DOHH2 (cell line): ENCODE measurements at regions not wholly inside any gene's neighbourhood (a gene's known extent, or its start where the extent isn't known, plus 50 kb on each side); places are given as distances from the start of the nearest gene placed in this dataset.

Source experiments
- H3F3A ChIP-seq: fragments of 200-600 bp; sonication (generic), shearing (Covaris generic); 2 replicates; pipeline ENCODE4 v1.6.0; 2016; ENCODE audit warnings: antibody characterized with exemption, mild to moderate bottlenecking; ENCODE audit not compliant: control insufficient read depth, insufficient read depth
- H3K27ac ChIP-seq: fragments of 200-600 bp; sonication (generic); 2 replicates; pipeline ENCODE4 v1.5.1; 2014; ENCODE audit warnings: low read depth, mild to moderate bottlenecking, low read length, moderate library complexity
- H3K27me3 ChIP-seq: fragments of 200-600 bp; sonication (generic); 2 replicates; pipeline ENCODE4 v1.6.1; 2014; ENCODE audit warnings: mild to moderate bottlenecking, low read length, mixed read lengths; ENCODE audit not compliant: control insufficient read depth
- H3K36me3 ChIP-seq: fragments of 200-600 bp; sonication (generic); 2 replicates; pipeline ENCODE4 v1.6.1; 2014; ENCODE audit warnings: mild to moderate bottlenecking, low read length, moderate library complexity, mixed read lengths; ENCODE audit not compliant: control insufficient read depth
- H3K4me1 ChIP-seq: fragments of 200-600 bp; sonication (generic); 2 replicates; pipeline ENCODE4 v1.6.1; 2014; ENCODE audit warnings: mild to moderate bottlenecking, low read length, mixed read lengths; ENCODE audit not compliant: control insufficient read depth
- H3K4me2 ChIP-seq: fragments of 200-600 bp; sonication (generic); 2 replicates; pipeline ENCODE4 v1.6.0; 2014; ENCODE audit warnings: mild to moderate bottlenecking, low read length, moderate library complexity
- H3K4me3 ChIP-seq: fragments of 200-600 bp; sonication (generic); 2 replicates; pipeline ENCODE4 v1.5.1; 2014; ENCODE audit warnings: mild to moderate bottlenecking, low read length, mixed read lengths
- H3K79me2 ChIP-seq: fragments of 200-600 bp; sonication (generic); 2 replicates; pipeline ENCODE4 v1.6.1; 2014; ENCODE audit warnings: mild to moderate bottlenecking, low read length, mixed read lengths; ENCODE audit not compliant: control insufficient read depth
- H3K9me2 ChIP-seq: fragments of 200-600 bp; sonication (generic); replicated peaks from 2 replicates; pipeline ENCODE4 v1.6.1; 2014; ENCODE audit warnings: mild to moderate bottlenecking, low read length, mixed read lengths; ENCODE audit not compliant: control insufficient read depth
- H3K9me3 ChIP-seq: fragments of 200-600 bp; sonication (generic); 2 replicates; pipeline ENCODE4 v1.6.1; 2014; ENCODE audit warnings: antibody characterized with exemption, low read length, mixed read lengths; ENCODE audit not compliant: control insufficient read depth, insufficient read depth
- H4K20me1 ChIP-seq: fragments of 200-600 bp; sonication (generic); 2 replicates; pipeline ENCODE4 v1.6.0; 2014; ENCODE audit warnings: low read depth, mild to moderate bottlenecking, antibody characterized with exemption, low read length, moderate library complexity; ENCODE audit not compliant: control insufficient read depth, insufficient read depth
- CTCF ChIP-seq: fragments of 200-600 bp; sonication (generic); IDR thresholded peaks from one replicate; pipeline ENCODE4 v1.5.1; 2014; ENCODE audit warnings: antibody characterized with exemption, mild to moderate bottlenecking, low read depth, low read length; ENCODE audit not compliant: poor library complexity, severe bottlenecking
- EZH2phosphoT487 ChIP-seq: fragments of 200-600 bp; sonication (generic); IDR thresholded peaks from 2 replicates; pipeline ENCODE4 v1.6.1; 2017; ENCODE audit warnings: borderline replicate concordance, mild to moderate bottlenecking, antibody characterized with exemption, low read length, moderate library complexity, mixed read lengths

- Histone ChIP-seq H3K27me3 (no peaks in the 10 kb centered on the region), H3K27ac (no peak overlapping the region), H3K36me3 (no peaks in the 10 kb centered on the region), H3K79me2 (no peaks in the 10 kb centered on the region), H3K9me2 (no peaks in the 10 kb centered on the region), H3F3A (no peaks in the 10 kb centered on the region), H4K20me1 (no peaks in the 10 kb centered on the region), H3K9me3 (no peaks in the 10 kb centered on the region), H3K4me1 (no peaks in the 10 kb centered on the region), H3K4me3 (no peak overlapping the region), H3K4me2 (no peak overlapping the region)
- TF ChIP-seq EZH2phosphoT487 (no peak), CTCF (no peak)
Measured at GRCh38 chr5:106843812-106844416, 826.8 kb downstream of the EFNA5 start.

GRCh38 chr5:106833517-106833916 lies 837.2 kb downstream of the EFNA5 start:
- H3K27ac ChIP-seq = no peak overlapping the region
- TF ChIP-seq EZH2phosphoT487 = no peak
- no peak for TF ChIP-seq CTCF
- no peak overlapping the region for H3K4me2 ChIP-seq
- no peaks in the 10 kb centered on the region for H3K27me3 ChIP-seq
- no peaks in the 10 kb centered on the region for H3K36me3 ChIP-seq
- H4K20me1 ChIP-seq = no peaks in the 10 kb centered on the region
- no peaks in the 10 kb centered on the region for H3K9me3 ChIP-seq
- H3K9me2 ChIP-seq = no peaks in the 10 kb centered on the region
- H3K79me2 ChIP-seq = no peaks in the 10 kb centered on the region
- H3K4me1 ChIP-seq = no peaks in the 10 kb centered on the region
- H3K4me3 ChIP-seq = no peak overlapping the region
- H3F3A ChIP-seq = no peaks in the 10 kb centered on the region

- Histone ChIP-seq H3K4me3 (no peak overlapping the region), H3K9me3 (no peaks in the 10 kb centered on the region), H3K27ac (no peak overlapping the region), H3K4me1 (no peaks in the 10 kb centered on the region), H3K27me3 (no peaks in the 10 kb centered on the region), H3K36me3 (no peaks in the 10 kb centered on the region), H3K79me2 (no peaks in the 10 kb centered on the region), H3F3A (no peaks in the 10 kb centered on the region), H3K9me2 (no peaks in the 10 kb centered on the region), H3K4me2 (no peak overlapping the region), H4K20me1 (no peaks in the 10 kb centered on the region)
- TF ChIP-seq EZH2phosphoT487 = no peak
- no peak for TF ChIP-seq CTCF
Measured at GRCh38 chr5:106827061-106827460, 843.7 kb downstream of the EFNA5 start.

- no peaks in the 10 kb centered on the region for H3K4me1 ChIP-seq
- H3K4me2 ChIP-seq = no peak overlapping the region
- H3K79me2 ChIP-seq = no peaks in the 10 kb centered on the region
- TF ChIP-seq CTCF (no peak), EZH2phosphoT487 (no peak)
- no peak overlapping the region for H3K27ac ChIP-seq
- H3K9me2 ChIP-seq = no peaks in the 10 kb centered on the region
- H3K9me3 ChIP-seq = no peaks in the 10 kb centered on the region
- no peaks in the 10 kb centered on the region for H3K27me3 ChIP-seq
- no peaks in the 10 kb centered on the region for H3K36me3 ChIP-seq
- no peaks in the 10 kb centered on the region for H3F3A ChIP-seq
- H4K20me1 ChIP-seq = no peaks in the 10 kb centered on the region
- H3K4me3 ChIP-seq = no peak overlapping the region
Measured at GRCh38 chr5:106825374-106825773, 845.4 kb downstream of the EFNA5 start.
